T-cell (primary cell): ENCODE measurements at regions not wholly inside any gene's neighbourhood (a gene's known extent, or its start where the extent isn't known, plus 50 kb on each side); places are given as distances from the start of the nearest gene placed in this dataset.
"Not testable (repeated sequence)": the region's sequence is repeated elsewhere in the genome, so short reads cannot be mapped to it uniquely, and the experiment has no call there.

Experiments
- ATAC-seq, 4 experiments: fragments of 200-7000 bp in 3 of 4; fragments of 150-1000 bp in 1 of 4; cut with Tn5 transposase; replicated peaks in 1 of 4; 1 replicate in 3 of 4; 2 replicates in 1 of 4; pipeline ENCODE4 v1.10.0; 2021; ENCODE audit warnings: moderate library complexity in 3 of 4, mild to moderate bottlenecking in 2 of 4, moderate number of reproducible peaks in 1 of 4
- CTCF ChIA-PET, 2 donors: fragments of 300-600 bp; sonication (Branson Sonifier 250); formaldehyde crosslinking; loops; one replicate each; lab custom pipeline; 2022; ENCODE audit warnings: antibody characterized with exemption in 2 of 2; lab: Charles Lee
- POLR2A ChIA-PET, 2 donors: fragments of 300-600 bp; sonication (Branson Sonifier 250); formaldehyde crosslinking; loops; one replicate each; lab custom pipeline; 2022; ENCODE audit warnings: antibody characterized with exemption in 2 of 2; lab: Charles Lee
- DNase-seq, 35 experiments: peaks; one replicate each; pipeline versions ENCODE4 v3.0.0 to v3.0.0-alpha.2; 2013 to 2023
- H3K27ac ChIP-seq: one replicate; pipeline ENCODE4 v1.5.1; 2013; ENCODE audit warnings: low read length
- H3K27me3 ChIP-seq, 2 experiments: replicated peaks in 1 of 2; 1 replicate in 1 of 2; 2 replicates in 1 of 2; pipeline versions ENCODE4 v1.6.1 to v1.7.0; 2013; ENCODE audit warnings: low read length in 1 of 2, mixed read lengths in 1 of 2; ENCODE audit not compliant: control insufficient read depth in 2 of 2, insufficient read depth in 2 of 2; ENCODE audit errors: extremely low read depth in 1 of 2
- H3K36me3 ChIP-seq, 2 donors: 1 replicate in 1 of 2; 2 replicates in 1 of 2; pipeline versions ENCODE4 v1.6.1 to v1.7.0; 2013; ENCODE audit warnings: low read length in 1 of 2; ENCODE audit not compliant: control insufficient read depth in 2 of 2, insufficient read depth in 1 of 2; ENCODE audit errors: extremely low read depth in 1 of 2
- H3K4me1 ChIP-seq, 2 experiments: 1 replicate in 1 of 2; 2 replicates in 1 of 2; pipeline versions ENCODE4 v1.6.1 to v1.7.0; 2013; ENCODE audit warnings: low read length in 2 of 2, mixed read lengths in 1 of 2; ENCODE audit not compliant: insufficient read depth in 2 of 2, control insufficient read depth in 1 of 2; ENCODE audit errors: extremely low read depth in 1 of 2
- H3K4me3 ChIP-seq, 2 donors: 1 replicate in 1 of 2; 2 replicates in 1 of 2; pipeline versions ENCODE4 v1.5.1 to v1.7.0; 2013; ENCODE audit warnings: mild to moderate bottlenecking in 2 of 2, low read length in 1 of 2, moderate library complexity in 1 of 2; ENCODE audit not compliant: control insufficient read depth in 1 of 2; ENCODE audit errors: extremely low read depth in 1 of 2
- H3K9me3 ChIP-seq: 2 replicates; pipeline ENCODE4 v1.7.0; 2013
- H3K27ac Mint-ChIP-seq, 2 donors: one replicate each; pipeline ENCODE4 v1.8.0; 2020 to 2021; ENCODE audit warnings: mild to moderate bottlenecking in 2 of 2, mixed read lengths in 2 of 2
- H3K27me3 Mint-ChIP-seq, 2 donors: one replicate each; pipeline ENCODE4 v1.8.0; 2021 to 2022; ENCODE audit warnings: mixed read lengths in 2 of 2
- H3K36me3 Mint-ChIP-seq: one replicate; pipeline ENCODE4 v1.8.0; 2021; ENCODE audit warnings: mixed read lengths
- H3K4me1 Mint-ChIP-seq, 3 donors: one replicate each; pipeline ENCODE4 v1.8.0; 2020 to 2022; ENCODE audit warnings: mixed read lengths in 3 of 3, mild to moderate bottlenecking in 1 of 3
- H3K4me3 Mint-ChIP-seq, 3 donors: one replicate each; pipeline ENCODE4 v1.8.0; 2020 to 2022; ENCODE audit warnings: mild to moderate bottlenecking in 3 of 3, mixed read lengths in 3 of 3, moderate library complexity in 3 of 3
- H3K9me3 Mint-ChIP-seq, 3 donors: one replicate each; pipeline ENCODE4 v1.8.0; 2020 to 2022; ENCODE audit warnings: mixed read lengths in 3 of 3
- WGBS: methylation state at CpG from one replicate; pipeline ENCODE4 v1.1.5; 2013; ENCODE audit warnings: missing lambda C conversion rate; ENCODE audit not compliant: insufficient coverage; 5-methylcytosine and 5-hydroxymethylcytosine counted together

- Histone ChIP-seq H3K4me3 (no peak overlapping the region), H3K27ac (no peak overlapping the region), H3K27me3 (no peaks in the 10 kb centered on the region), H3K36me3 (no peaks in the 10 kb centered on the region), H3K4me1 (no peaks in the 10 kb centered on the region), H3K9me3 (no peaks in the 10 kb centered on the region)
- H3K27ac Mint-ChIP-seq, result no peak overlapping the region
- no peaks in the 10 kb centered on the region for H3K4me1 Mint-ChIP-seq
- ChIA-PET CTCF (no interaction called here), POLR2A (no interaction called here)
- DNase-seq, result no peak
- no peaks in the 10 kb centered on the region for H3K36me3 Mint-ChIP-seq
- no CpG with 5 or more reads among the region's 4 CpGs for WGBS
- no peak for ATAC-seq
- no peaks in the 10 kb centered on the region for H3K9me3 Mint-ChIP-seq
- H3K4me3 Mint-ChIP-seq, result no peak overlapping the region
- peaks cover 0 to 7% of the 10 kb centered on the region in 2 donors for H3K27me3 Mint-ChIP-seq
Measured at GRCh38 chrX:12058087-12058486, 80.2 kb upstream of the FRMPD4 start.

GRCh38 chrX:12060489-12061260, 77.6 kb upstream of the FRMPD4 start:
- H3K4me3 ChIP-seq, result no peak overlapping the region
- Mint-ChIP-seq H3K9me3 (no peaks in the 10 kb centered on the region), H3K4me3 (no peak overlapping the region), H3K36me3 (no peaks in the 10 kb centered on the region), H3K27me3 (peaks cover 0 to 7% of the 10 kb centered on the region in 2 donors), H3K27ac (no peak overlapping the region), H3K4me1 (no peaks in the 10 kb centered on the region)
- DNase-seq (no peak), ATAC-seq (no peak)
- no peaks in the 10 kb centered on the region for H3K9me3 ChIP-seq
- H3K4me1 ChIP-seq, result no peaks in the 10 kb centered on the region
- H3K27me3 ChIP-seq, result no peaks in the 10 kb centered on the region
- no peaks in the 10 kb centered on the region for H3K36me3 ChIP-seq
- CTCF ChIA-PET, result no interaction called here
- WGBS, result no CpG with 5 or more reads among the region's 2 CpGs
- H3K27ac ChIP-seq, result no peak overlapping the region
- POLR2A ChIA-PET, result no interaction called here

- Mint-ChIP-seq H3K4me1 (no peaks in the 10 kb centered on the region), H3K4me3 (no peak overlapping the region), H3K36me3 (no peaks in the 10 kb centered on the region), H3K27ac (no peak overlapping the region), H3K9me3 (no peaks in the 10 kb centered on the region), H3K27me3 (peaks cover 9 to 15% of the 10 kb centered on the region in 2 donors)
- WGBS, result 100% methylated on average over 1 of the region's 5 CpGs
- Histone ChIP-seq H3K4me3 (no peak overlapping the region), H3K27ac (no peak overlapping the region), H3K9me3 (no peaks in the 10 kb centered on the region), H3K4me1 (no peaks in the 10 kb centered on the region), H3K36me3 (no peaks in the 10 kb centered on the region), H3K27me3 (no peaks in the 10 kb centered on the region)
- ChIA-PET CTCF (interaction anchor here in 1 of 2 donors (0.9 kb wide), 1 partner anchor 32 kb away, joined by 3 read pairs; no protein-coding TSS in a partner anchor), POLR2A (no interaction called here)
- DNase-seq (no peak), ATAC-seq (no peak)
Measured at GRCh38 chrX:12065251-12065650, 73.0 kb upstream of the FRMPD4 start.

GRCh38 chrX:12076046-12076445, 62.2 kb upstream of the FRMPD4 start:
- Histone ChIP-seq H3K9me3 (no peaks in the 10 kb centered on the region), H3K4me1 (no peaks in the 10 kb centered on the region), H3K27me3 (no peaks in the 10 kb centered on the region), H3K36me3 (no peaks in the 10 kb centered on the region), H3K27ac (no peak overlapping the region), H3K4me3 (no peak overlapping the region)
- no peaks in the 10 kb centered on the region for H3K9me3 Mint-ChIP-seq
- peaks cover 3 to 15% of the 10 kb centered on the region in 2 donors for H3K27me3 Mint-ChIP-seq
- no peak overlapping the region for H3K27ac Mint-ChIP-seq
- WGBS, result no CpG with 5 or more reads among the region's 5 CpGs
- CTCF ChIA-PET, result no interaction called here
- DNase-seq (no peak), ATAC-seq (no peak)
- H3K4me1 Mint-ChIP-seq, result no peaks in the 10 kb centered on the region
- POLR2A ChIA-PET, result no interaction called here
- H3K36me3 Mint-ChIP-seq, result no peaks in the 10 kb centered on the region
- no peak overlapping the region for H3K4me3 Mint-ChIP-seq

- H3K27me3 Mint-ChIP-seq, result peaks cover 3 to 15% of the 10 kb centered on the region in 2 donors
- no peak overlapping the region for H3K4me3 Mint-ChIP-seq
- ChIA-PET CTCF (interaction anchor here in 1 of 2 donors (0.9 kb wide), 1 partner anchor 658 kb away, joined by 3 read pairs; no protein-coding TSS in a partner anchor), POLR2A (no interaction called here)
- DNase-seq, result no peak
- Histone ChIP-seq H3K4me3 (no peak overlapping the region), H3K27me3 (no peaks in the 10 kb centered on the region), H3K27ac (no peak overlapping the region), H3K36me3 (no peaks in the 10 kb centered on the region), H3K9me3 (no peaks in the 10 kb centered on the region), H3K4me1 (no peaks in the 10 kb centered on the region)
- no peaks in the 10 kb centered on the region for H3K36me3 Mint-ChIP-seq
- H3K27ac Mint-ChIP-seq, result no peak overlapping the region
- H3K4me1 Mint-ChIP-seq, result no peaks in the 10 kb centered on the region
- H3K9me3 Mint-ChIP-seq, result no peaks in the 10 kb centered on the region
- WGBS, result no CpG with 5 or more reads among the region's 1 CpG
- ATAC-seq, result no peak
Measured at GRCh38 chrX:12080265-12080664, 58.0 kb upstream of the FRMPD4 start.

GRCh38 chrX:12082959-12083358, 55.3 kb upstream of the FRMPD4 start:
- H3K27ac ChIP-seq, CTCF ChIA-PET, H3K9me3 Mint-ChIP-seq, DNase-seq, H3K36me3 Mint-ChIP-seq, POLR2A ChIA-PET, H3K4me1 ChIP-seq, H3K4me1 Mint-ChIP-seq, H3K27me3 ChIP-seq, H3K9me3 ChIP-seq, H3K4me3 ChIP-seq, ATAC-seq, H3K27ac Mint-ChIP-seq, H3K36me3 ChIP-seq, H3K4me3 Mint-ChIP-seq: not testable (repeated sequence)
- 77% methylated on average over 2 of the region's 2 CpGs for WGBS
- H3K27me3 Mint-ChIP-seq, result peaks cover 1 to 11% of the 10 kb centered on the region in 2 donors
